HG03457 (cell line): ENCODE measurements at regions not wholly inside any gene's neighbourhood (a gene's known extent, or its start where the extent isn't known, plus 50 kb on each side); places are given as distances from the start of the nearest gene placed in this dataset.

ENCODE experiments used
- ATAC-seq: cut with Tn5 transposase; IDR thresholded peaks from one replicate; pipeline ENCODE4 v1.9.1; 2021; ENCODE audit warnings: moderate number of reproducible peaks; ENCODE audit not compliant: unreplicated experiment

- ATAC-seq: no peak
These were observed 51.0 kb upstream of the EGFLAM start for GRCh38 chr5:38207343-38207742.

DNA sequence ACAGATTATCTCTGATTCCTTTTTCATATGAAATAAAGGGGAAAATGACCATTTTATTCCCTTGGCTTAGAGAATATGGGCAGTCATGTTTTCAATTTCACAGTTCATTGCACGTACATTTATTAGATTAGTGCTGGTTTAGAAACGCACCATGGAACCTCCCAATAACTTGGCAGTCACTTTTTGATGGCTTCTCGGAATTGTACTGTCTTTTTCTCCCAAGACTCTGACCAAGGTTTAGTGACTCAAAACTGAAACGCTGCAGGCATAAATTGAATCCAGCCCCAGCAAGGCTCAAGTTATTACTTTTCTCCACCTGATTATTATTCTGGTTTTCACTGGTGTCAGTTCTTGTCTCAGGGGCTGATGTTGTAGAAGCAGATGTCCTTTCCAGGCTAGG is 55.6 kb upstream of the EGFLAM start:
- ATAC-seq: no peak

GRCh38 chr5:38200872-38201557 is 57.3 kb upstream of the EGFLAM start:
- ATAC-seq: no peak

- ATAC-seq: no peak
These were observed 61.2 kb upstream of the EGFLAM start for GRCh38 chr5:38197118-38197517.

DNA sequence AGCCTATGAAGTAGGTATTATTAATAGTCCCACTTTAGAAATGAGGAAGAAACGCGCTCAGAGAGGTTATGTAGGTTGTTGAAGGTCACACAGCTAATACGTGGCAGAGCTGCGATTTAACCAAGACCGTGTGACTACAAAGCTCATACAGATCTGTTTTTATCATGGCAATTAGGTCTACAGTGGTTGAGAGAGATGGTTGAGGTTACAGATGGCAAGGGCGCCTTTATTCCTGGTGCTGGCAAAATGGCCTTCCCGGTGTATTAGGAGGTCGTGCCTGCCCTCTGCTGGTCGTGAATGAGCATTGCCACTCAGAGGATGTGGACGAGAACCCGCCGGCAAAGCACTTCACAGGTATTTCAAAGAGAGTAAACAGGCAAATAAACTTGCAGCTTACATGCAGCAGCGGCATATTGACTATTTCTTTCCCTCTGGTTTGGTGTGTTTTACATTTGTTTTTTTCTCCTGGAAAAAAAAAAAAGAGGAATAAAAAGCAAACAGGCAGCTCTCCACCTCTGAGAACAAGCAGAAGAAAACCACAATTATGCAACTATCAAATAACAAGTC is 65.3 kb upstream of the EGFLAM start:
- ATAC-seq: no peak

GRCh38 chr5:38191693-38192092 is 66.7 kb upstream of the EGFLAM start:
- no peak for ATAC-seq

GRCh38 chr5:38190111-38190510 is 68.2 kb upstream of the EGFLAM start:
- ATAC-seq: no peak

GRCh38 chr5:38189081-38189504 is 69.3 kb upstream of the EGFLAM start:
- no peak for ATAC-seq

GRCh38 chr5:38188591-38188990 is 69.8 kb upstream of the EGFLAM start:
- ATAC-seq: no peak

DNA sequence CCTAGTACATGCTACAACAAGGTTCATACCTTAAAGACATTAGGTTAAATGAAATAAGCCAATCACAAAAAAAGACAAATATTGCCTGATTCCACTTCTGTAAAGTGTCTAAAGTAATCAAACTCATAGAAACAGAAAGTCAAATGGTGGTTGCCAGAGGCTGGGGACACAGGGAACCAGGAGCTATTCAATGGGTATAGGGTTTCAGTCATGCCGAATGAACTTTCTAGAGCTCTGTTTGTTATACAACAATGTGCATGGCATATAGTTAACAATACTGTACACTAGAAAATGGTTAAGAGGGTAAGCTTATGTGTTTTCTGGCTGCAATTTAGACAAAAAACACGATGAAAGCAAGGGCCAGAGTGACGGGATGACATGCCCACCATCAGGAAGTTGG is 70.8 kb upstream of the EGFLAM start:
- ATAC-seq: no peak

DNA sequence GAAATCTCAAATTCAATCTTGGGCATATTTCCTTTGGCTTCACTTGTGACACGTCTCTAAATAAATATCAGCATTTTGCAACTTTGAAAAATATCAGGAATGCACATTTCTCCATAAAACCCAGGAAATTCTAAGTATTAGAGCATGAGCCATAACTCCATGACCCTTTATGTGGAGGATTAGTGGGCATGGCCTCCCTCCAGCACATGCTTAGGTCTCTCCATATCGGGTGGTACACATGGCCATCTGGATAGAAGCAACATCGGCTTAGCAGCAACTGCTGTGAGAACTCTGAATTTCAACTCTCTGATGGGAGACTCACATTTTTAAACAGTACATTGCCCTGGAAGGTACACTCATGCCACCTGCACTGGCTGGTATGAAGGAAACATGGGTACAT is 73.7 kb upstream of the EGFLAM start:
- no peak for ATAC-seq

DNA sequence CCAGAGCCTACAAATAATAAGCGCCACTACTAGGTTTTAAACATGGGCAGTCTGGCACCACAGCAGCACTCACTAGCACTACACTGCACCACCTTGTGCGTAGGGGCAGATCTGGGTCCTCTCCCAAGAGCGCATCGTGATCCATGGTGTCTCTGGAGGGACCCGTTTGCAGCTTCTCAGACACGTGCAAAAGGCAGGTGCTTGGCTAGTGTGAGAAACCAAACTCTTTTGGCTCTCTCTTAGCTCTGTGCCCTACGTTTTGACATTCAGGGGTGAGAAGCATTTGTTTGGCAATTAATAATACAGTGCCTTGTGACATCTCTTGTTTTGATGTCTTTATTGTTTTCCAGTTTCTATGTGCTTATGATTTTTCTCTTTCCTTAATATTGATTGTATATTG is 75.4 kb upstream of the EGFLAM start:
- ATAC-seq: no peak

GRCh38 chr5:38168029-38168428 is 90.3 kb upstream of the EGFLAM start:
- no peak for ATAC-seq

- ATAC-seq: no peak
These were observed 90.8 kb upstream of the EGFLAM start for GRCh38 chr5:38167562-38167996.

GRCh38 chr5:38166832-38167231 is 91.5 kb upstream of the EGFLAM start:
- ATAC-seq: no peak

DNA sequence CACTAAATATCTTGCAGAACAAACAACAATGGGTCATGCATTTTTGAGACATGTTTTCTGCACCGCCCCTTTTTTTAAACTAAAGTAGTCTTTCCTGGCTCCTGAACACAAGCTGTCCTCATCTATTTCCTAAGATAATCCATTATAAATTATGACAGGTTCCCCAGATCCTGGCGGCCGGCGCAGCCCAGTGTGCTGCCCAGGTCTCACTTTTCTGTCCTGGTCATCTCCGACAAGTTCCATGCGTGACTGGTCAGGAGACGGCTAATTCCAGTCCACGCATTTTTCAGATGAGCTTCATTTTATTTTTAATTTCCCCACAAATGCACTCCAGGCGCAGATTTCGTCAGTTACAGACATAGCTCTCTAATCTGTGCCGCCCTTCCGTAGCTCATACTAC is 92.9 kb upstream of the EGFLAM start:
- no peak for ATAC-seq

DNA sequence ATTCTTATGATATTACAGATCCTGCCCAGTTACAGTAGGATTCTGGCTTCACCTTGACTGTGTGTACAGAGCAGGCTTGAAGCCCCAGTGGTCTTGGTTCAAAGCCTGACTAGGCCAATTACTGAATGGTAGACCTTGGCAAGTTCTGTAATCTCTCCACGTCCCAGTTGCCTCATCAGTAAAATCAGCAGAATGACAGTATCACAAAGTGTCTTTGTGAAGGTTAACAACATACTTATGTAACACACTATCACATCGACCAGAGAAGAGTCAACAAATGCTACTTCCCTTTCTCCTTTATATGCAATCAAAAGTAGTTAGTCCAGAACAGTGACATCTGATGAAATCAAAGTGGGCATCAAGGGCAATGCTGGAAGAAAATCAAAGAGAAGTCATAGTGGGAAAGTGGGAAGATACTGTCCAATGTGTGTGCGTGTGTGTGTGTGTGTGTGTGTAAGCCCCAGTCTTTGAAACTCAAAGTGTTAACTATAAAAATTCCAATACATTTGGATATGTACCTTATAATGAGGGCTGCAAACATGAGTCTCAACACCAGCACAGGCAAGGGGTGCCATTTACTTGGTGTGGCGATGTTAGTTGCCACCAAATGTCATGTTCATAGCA is 93.5 kb upstream of the EGFLAM start:
- ATAC-seq: no peak

- ATAC-seq: no peak
These were observed 94.6 kb upstream of the EGFLAM start for GRCh38 chr5:38163636-38164237.

GRCh38 chr5:38162625-38163024 is 95.7 kb upstream of the EGFLAM start:
- no peak for ATAC-seq

- no peak for ATAC-seq
These were observed 101.3 kb upstream of the EGFLAM start for GRCh38 chr5:38157024-38157423.

GRCh38 chr5:38154615-38155204 is 103.6 kb upstream of the EGFLAM start:
- ATAC-seq: no peak

- ATAC-seq: no peak
These were observed 106.5 kb upstream of the EGFLAM start for GRCh38 chr5:38151878-38152277.
